HK-2 (cell line): ENCODE measurements at regions not wholly inside any gene's neighbourhood (a gene's known extent, or its start where the extent isn't known, plus 50 kb on each side); places are given as distances from the start of the nearest gene placed in this dataset.
A peak's percentile ranks its signal among the peaks of the same experiment; 100 is the strongest.

Experiments used
- DNase-seq: peaks from one replicate; pipeline ENCODE4 v3.0.0-alpha.2; 2018; ENCODE audit not compliant: unreplicated experiment

GRCh38 chr3:101085752-101086151, 92.5 kb upstream of the ABI3BP start:
- no peak for DNase-seq

GRCh38 chr3:101084404-101084803, 91.2 kb upstream of the ABI3BP start:
- DNase-seq: no peak

- DNase-seq: no peak
Observed at GRCh38 chr3:101081999-101082398, 88.8 kb upstream of the ABI3BP start.

DNA sequence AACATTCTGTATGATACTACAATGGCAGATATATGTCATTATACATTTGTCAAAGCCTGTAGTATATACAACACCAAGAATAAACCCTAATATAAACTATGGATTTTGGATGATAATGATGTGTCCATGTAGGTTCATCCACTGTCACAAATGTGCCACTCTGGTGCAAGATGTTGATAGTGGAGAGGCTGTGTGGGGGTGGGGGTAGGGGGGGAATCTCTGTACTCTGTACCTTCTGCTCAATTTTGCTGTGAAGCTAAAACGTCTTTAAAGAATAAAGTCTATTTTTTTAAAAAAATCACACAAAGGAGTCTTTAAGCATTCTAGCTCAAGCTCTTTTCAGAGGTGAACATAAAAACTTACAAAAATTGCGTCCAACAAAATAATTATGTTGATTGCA, 88.2 kb upstream of the ABI3BP start:
- no peak for DNase-seq

GRCh38 chr3:101077361-101078011, 84.3 kb upstream of the ABI3BP start:
- no peak for DNase-seq

DNA sequence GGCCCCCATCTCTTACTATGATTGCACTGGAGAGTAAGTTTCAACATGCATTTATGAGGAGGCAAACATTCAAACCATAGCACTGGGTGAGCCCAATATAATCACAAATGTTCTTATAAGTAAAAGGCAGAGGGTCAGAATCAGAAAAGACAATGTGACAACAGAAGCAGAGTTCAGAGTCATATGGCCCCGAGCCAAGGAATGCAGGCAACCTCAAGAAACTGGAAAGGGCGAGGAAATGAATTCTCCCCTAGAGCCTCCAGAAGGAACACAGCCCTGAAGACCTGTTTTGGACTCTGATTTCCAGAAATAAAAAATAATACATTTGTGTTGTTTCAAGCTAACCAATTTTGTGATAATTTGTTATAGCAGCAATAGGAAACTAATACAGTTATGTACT, 81.3 kb upstream of the ABI3BP start:
- DNase-seq: no peak

GRCh38 chr3:101072300-101072699, 79.1 kb upstream of the ABI3BP start:
- DNase-seq: no peak

DNA sequence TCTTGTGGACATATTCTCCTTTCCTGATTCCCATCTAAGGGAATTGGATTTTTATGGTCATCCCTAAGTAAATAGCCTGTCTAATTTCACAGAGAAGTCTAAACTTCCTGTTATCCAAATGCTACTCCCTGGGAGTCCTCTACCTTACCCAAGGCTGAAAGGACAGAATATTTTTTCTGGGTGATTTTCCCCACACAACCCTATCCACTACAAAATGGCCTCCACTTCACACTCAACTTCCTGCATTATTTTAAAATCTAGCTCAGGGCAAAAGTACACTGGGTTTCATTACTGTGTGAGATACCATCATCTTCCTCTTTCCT, 77.5 kb upstream of the ABI3BP start:
- no peak for DNase-seq

- DNase-seq: peak; percentile 45
Observed at GRCh38 chr3:101069901-101070798, 76.9 kb upstream of the ABI3BP start.

DNA sequence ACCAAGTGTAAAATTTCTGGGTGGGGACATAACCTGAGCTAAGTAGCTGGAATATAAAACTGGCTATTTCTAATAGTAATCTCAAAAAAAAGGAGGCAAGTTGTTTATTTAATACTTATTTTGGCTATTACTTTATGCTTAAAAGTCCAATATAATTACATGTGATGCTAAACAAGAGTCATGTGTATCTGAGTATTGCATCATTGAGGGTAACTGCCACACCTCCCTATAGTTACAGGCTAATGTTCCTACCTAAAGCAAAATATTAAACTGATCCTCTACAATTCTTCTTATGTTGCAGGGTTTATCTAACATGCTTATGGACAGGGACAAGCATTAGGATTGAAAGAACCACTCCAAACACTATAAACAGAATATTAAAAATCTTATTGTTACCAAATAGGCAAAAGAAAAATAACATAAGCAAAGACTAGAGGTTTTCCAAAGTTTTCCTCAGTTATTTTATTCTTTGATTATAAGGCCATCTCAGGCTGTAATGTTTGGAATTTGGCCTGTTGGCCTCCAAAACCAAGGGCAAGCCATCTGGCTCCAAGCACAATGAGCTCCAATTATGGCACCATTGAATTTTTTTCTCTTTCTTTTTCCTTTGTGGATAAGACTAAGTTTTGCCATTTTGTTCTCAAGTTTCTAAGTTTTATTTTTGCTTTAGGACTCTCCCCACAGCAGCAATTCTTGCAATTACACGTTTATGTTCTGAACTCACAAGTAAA, 75.8 kb upstream of the ABI3BP start:
- DNase-seq: no peak

- DNase-seq: peak; percentile 13
Observed at GRCh38 chr3:101066711-101067129, 73.5 kb upstream of the ABI3BP start.

- DNase-seq: no peak
Observed at GRCh38 chr3:101065962-101066361, 72.7 kb upstream of the ABI3BP start.

- DNase-seq: no peak
Observed at GRCh38 chr3:101063401-101063800, 70.2 kb upstream of the ABI3BP start.

- DNase-seq: no peak
Observed at GRCh38 chr3:101061312-101061711, 68.1 kb upstream of the ABI3BP start.

GRCh38 chr3:101050866-101051265, 57.6 kb upstream of the ABI3BP start:
- no peak for DNase-seq

DNA sequence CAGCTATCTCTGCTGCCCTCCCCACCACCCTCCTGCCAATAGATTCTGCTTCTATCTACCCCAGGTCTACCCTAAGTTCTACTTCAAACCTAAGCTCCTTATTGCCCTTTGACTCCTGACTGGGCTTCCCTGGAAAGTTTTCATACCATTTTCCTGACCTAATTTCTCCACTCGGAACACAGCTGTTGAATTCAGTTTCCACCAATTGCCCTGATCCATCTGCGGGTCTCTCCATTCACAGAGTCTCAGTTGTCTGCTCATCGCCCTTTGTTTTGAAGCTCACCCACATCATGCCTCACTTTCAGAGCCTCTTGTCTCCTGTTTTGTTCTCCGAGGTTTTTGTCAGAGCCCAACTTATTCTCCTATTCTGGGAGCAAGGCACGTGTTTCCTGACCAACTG, 56.8 kb upstream of the ABI3BP start:
- DNase-seq: no peak

DNA sequence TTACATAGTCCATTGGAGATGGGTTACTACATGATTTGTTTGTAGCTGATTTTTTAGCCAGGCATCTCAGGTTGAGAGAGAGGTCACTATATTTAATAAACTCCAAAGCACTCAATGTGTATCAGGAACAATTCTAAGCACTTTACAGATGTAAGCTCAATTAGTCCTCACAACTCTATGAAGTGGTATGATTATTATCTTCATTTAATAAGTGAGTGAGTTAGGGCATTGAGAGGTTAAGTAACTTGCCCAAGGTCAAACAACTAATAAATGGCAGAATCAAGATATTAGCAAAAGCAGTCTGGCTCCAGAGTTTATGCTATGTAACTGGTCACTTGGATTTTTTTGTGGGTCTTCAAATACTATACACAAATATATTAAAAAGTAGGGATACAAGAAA, 56.3 kb upstream of the ABI3BP start:
- DNase-seq: no peak

DNA sequence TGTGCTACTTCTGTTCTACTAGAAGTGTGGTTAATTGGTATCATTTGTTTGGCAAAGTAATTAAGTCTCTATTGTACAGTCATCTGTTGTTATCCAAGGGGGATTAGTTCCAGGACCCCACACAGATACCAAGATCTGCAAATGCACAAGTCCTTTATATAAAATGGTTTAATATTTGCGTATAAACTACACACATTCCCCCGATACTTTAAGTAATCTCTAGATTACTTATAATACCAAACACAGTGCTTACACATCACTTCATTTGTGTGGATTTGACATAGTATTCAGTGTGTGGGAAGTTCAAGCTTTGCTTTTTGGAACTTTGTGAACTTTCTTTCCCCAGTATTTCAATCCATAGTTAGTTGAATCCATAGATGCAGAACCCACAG, 50.5 kb upstream of the ABI3BP start:
- DNase-seq: no peak

- no peak for DNase-seq
Observed at GRCh38 chr3:101042996-101043686, 49.9 kb upstream of the ABI3BP start.
